Mesendoderm (in vitro differentiated cells): ENCODE measurements at regions not wholly inside any gene's neighbourhood (a gene's known extent, or its start where the extent isn't known, plus 50 kb on each side); places are given as distances from the start of the nearest gene placed in this dataset. TPM values are rescaled to one million over a fixed set of nuclear protein-coding genes. Genes with fewer than 3 reads are reported as not detected.

Source experiments
- DNase-seq: peaks from one replicate; pipeline ENCODE4 v3.0.0; 2013
- H2AK5ac ChIP-seq: 2 replicates; pipeline ENCODE4 v1.6.1; 2013; ENCODE audit warnings: low read length, inconsistent platforms
- H2BK120ac ChIP-seq: 2 replicates; pipeline ENCODE4 v1.6.1; 2013; ENCODE audit warnings: low read depth, mild to moderate bottlenecking, low read length, moderate library complexity, mixed read lengths
- H2BK15ac ChIP-seq: replicated peaks from 2 replicates; pipeline ENCODE4 v1.6.1; 2013; ENCODE audit warnings: low read depth, mild to moderate bottlenecking, moderate library complexity
- H2BK5ac ChIP-seq: 2 replicates; pipeline ENCODE4 v1.6.1; 2013; ENCODE audit warnings: low read length, inconsistent platforms
- H3K18ac ChIP-seq: 2 replicates; pipeline ENCODE4 v1.6.1; 2013; ENCODE audit warnings: mild to moderate bottlenecking, low read length, mixed read lengths
- H3K23ac ChIP-seq: one replicate; pipeline ENCODE4 v1.6.1; 2013; ENCODE audit warnings: low read length
- H3K27ac ChIP-seq: 2 replicates; pipeline ENCODE4 v1.5.1; 2013; ENCODE audit warnings: low read depth, mild to moderate bottlenecking, inconsistent platforms, low read length, moderate library complexity
- H3K27me3 ChIP-seq: 2 replicates; pipeline ENCODE4 v1.6.1; 2013; ENCODE audit warnings: low read length, control low read depth, mild to moderate bottlenecking, inconsistent platforms; ENCODE audit not compliant: insufficient read depth, poor library complexity
- H3K36me3 ChIP-seq: 2 replicates; pipeline ENCODE4 v1.6.1; 2013; ENCODE audit warnings: low read length, inconsistent platforms; ENCODE audit not compliant: control insufficient read depth, insufficient read depth
- H3K4ac ChIP-seq: one replicate; pipeline ENCODE4 v1.6.1; 2013; ENCODE audit warnings: low read depth, mild to moderate bottlenecking, low read length, moderate library complexity
- H3K4me1 ChIP-seq: 2 replicates; pipeline ENCODE4 v1.6.1; 2013; ENCODE audit warnings: low read depth, low read length, inconsistent platforms; ENCODE audit not compliant: control insufficient read depth
- H3K4me2 ChIP-seq: 2 replicates; pipeline ENCODE4 v1.6.1; 2013; ENCODE audit warnings: low read length
- H3K4me3 ChIP-seq: 2 replicates; pipeline ENCODE4 v1.5.1; 2013; ENCODE audit warnings: mild to moderate bottlenecking, low read length
- H3K56ac ChIP-seq: one replicate; pipeline ENCODE4 v1.6.1; 2013; ENCODE audit warnings: low read length
- H3K79me1 ChIP-seq: 2 replicates; pipeline ENCODE4 v1.6.1; 2013; ENCODE audit warnings: low read length, inconsistent platforms
- H3K79me2 ChIP-seq: 2 replicates; pipeline ENCODE4 v1.6.1; 2013; ENCODE audit warnings: mild to moderate bottlenecking, low read length; ENCODE audit not compliant: control insufficient read depth, insufficient read depth
- H3K9ac ChIP-seq: 2 replicates; pipeline ENCODE4 v1.6.1; 2013; ENCODE audit warnings: low read length, inconsistent platforms
- H4K5ac ChIP-seq: one replicate; pipeline ENCODE4 v1.6.1; 2013; ENCODE audit warnings: low read length
- H4K8ac ChIP-seq: one replicate; pipeline ENCODE4 v1.6.1; 2013; ENCODE audit warnings: low read depth, mild to moderate bottlenecking, control low read depth, low read length, moderate library complexity
- WGBS: extraction: QIAGEN DNeasy Blood & Tissue Kit; methylation state at CpG from one replicate; pipeline ENCODE4 v1.1.7; 2013; ENCODE audit warnings: low lambda C conversion rate, missing lambda C conversion rate; ENCODE audit not compliant: insufficient coverage; ENCODE audit errors: extremely low coverage; 5-methylcytosine and 5-hydroxymethylcytosine counted together
- small RNA-seq: library from polyadenylated mRNA; stranded (forward); fragments of <200 nt; extraction: miRNeasy Mini kit (QIAGEN cat#:217004); gene quantifications from one replicate; pipeline ENCODE3, GENCODE V24; 2013; ENCODE audit not compliant: insufficient read depth

DNA sequence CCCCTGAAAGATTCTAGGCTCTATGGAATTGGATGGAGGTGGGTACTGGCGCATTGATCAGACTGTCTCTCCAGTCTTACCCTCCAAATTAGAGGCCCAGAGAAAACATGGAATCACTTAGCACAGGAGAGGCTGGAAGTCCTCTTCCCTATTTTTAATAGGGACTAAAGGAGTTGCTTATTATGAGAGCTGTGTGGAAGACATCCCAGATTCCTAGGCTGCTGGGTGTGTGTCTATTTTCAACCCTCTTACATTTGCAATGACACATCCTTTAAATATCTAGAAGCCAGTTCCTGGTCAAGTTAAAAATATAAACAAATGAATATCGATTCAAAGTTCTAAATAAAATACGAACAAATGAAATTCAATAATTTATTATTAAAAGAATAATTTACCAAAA lies 58.3 kb upstream of the ARID2 start:
- no CpG with 5 or more reads among the region's 3 CpGs for WGBS
- Histone ChIP-seq H2BK120ac (no peak overlapping the region), H3K4me2 (no peak overlapping the region), H3K18ac (no peak overlapping the region), H2AK5ac (no peak overlapping the region), H2BK15ac (no peak overlapping the region), H3K36me3 (no peaks in the 10 kb centered on the region), H3K23ac (no peak overlapping the region), H3K56ac (no peak overlapping the region), H3K79me2 (no peaks in the 10 kb centered on the region), H3K4me3 (no peak overlapping the region), H3K4me1 (peaks cover 1% of the 10 kb centered on the region), H3K27ac (no peak overlapping the region), H3K27me3 (no peaks in the 10 kb centered on the region), H3K9ac (no peak overlapping the region), H4K5ac (no peak overlapping the region), H2BK5ac (no peak overlapping the region), H4K8ac (no peak overlapping the region), H3K4ac (no peak overlapping the region), H3K79me1 (no peaks in the 10 kb centered on the region)
- DNase-seq: no peak

DNA sequence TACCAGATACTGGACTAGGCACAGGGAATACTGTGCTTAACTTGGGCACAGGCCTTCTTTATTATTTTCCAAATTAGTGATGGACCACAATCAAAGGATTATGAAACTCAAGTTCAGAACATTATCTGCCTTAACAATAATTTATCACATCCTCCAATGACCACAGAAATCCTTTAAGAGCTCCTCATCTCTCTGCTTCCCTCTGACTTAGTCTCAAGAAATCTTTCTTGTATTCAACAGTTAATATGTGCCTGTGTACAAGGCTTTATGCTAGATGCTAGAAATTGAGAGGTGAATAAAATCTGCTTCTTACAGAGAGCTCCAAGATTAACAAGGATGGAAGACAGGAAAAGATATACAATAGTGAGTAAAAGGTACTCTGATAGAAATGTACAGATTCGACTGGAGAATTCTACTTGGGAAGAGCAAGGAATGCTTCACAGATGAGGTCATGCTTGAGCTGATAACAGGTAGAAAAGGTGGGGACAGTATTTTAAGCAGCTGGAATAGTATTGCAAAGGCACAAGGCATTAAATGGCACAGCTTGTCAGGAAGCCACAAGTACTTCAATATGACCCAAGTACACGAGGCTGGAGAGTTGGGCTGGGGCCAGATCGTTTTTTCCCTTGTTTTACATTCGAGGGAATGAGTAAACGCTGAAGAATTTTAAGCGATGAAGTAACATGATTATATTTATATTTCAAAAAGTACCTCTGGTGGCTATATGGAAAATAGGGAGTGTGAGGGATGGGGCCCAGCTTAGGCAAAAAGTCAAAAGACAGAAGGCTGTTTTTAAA lies 55.1 kb upstream of the ARID2 start:
- no peaks in the 10 kb centered on the region for H3K36me3 ChIP-seq
- H3K23ac ChIP-seq: no peak overlapping the region
- H2AK5ac ChIP-seq: no peak overlapping the region
- no peak overlapping the region for H3K4me2 ChIP-seq
- H3K18ac ChIP-seq: no peak overlapping the region
- no peak overlapping the region for H2BK120ac ChIP-seq
- H3K4ac ChIP-seq: no peak overlapping the region
- H3K56ac ChIP-seq: no peak overlapping the region
- H3K4me3 ChIP-seq: no peak overlapping the region
- no CpG with 5 or more reads among the region's 6 CpGs for WGBS
- H4K5ac ChIP-seq: no peak overlapping the region
- no peak overlapping the region for H3K27ac ChIP-seq
- no peak overlapping the region for H4K8ac ChIP-seq
- no peaks in the 10 kb centered on the region for H3K27me3 ChIP-seq
- peak; percentile 66 for DNase-seq
- H2BK15ac ChIP-seq: no peak overlapping the region
- H3K79me1 ChIP-seq: no peaks in the 10 kb centered on the region
- H3K9ac ChIP-seq: no peak overlapping the region
- no peaks in the 10 kb centered on the region for H3K79me2 ChIP-seq
- H3K4me1 ChIP-seq: no peaks in the 10 kb centered on the region
- no peak overlapping the region for H2BK5ac ChIP-seq

DNA sequence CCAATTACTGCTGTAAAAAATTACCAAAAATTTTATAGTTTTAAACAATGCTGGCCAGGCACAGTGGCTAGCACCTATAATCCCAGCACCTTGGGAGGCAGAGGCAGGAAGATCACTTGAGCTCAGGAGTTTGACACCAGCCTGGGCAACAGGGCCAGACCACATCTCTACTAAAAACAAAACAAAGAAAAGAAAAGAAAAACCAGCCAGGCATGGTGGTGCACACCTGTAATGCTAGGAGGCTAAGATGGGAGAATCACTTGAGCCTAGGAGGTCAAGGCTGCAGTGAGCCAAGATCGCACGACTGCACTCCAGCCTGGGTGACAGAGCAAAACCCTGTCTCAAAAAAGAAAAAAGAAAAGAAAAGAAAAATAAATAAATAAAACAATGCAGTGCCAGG lies 54.0 kb upstream of the ARID2 start:
- Histone ChIP-seq H4K5ac (no peak overlapping the region), H3K4me1 (no peaks in the 10 kb centered on the region), H3K9ac (no peak overlapping the region), H3K27ac (no peak overlapping the region), H3K79me1 (no peaks in the 10 kb centered on the region), H3K4ac (no peak overlapping the region), H4K8ac (no peak overlapping the region), H3K18ac (no peak overlapping the region), H2BK15ac (no peak overlapping the region), H2BK120ac (no peak overlapping the region), H3K36me3 (no peaks in the 10 kb centered on the region), H3K4me2 (no peak overlapping the region), H3K79me2 (no peaks in the 10 kb centered on the region), H2BK5ac (no peak overlapping the region), H3K23ac (no peak overlapping the region), H3K4me3 (no peak overlapping the region), H3K27me3 (no peaks in the 10 kb centered on the region), H2AK5ac (no peak overlapping the region), H3K56ac (no peak overlapping the region)
- WGBS: no CpG with 5 or more reads among the region's 2 CpGs
- DNase-seq: no peak

Small RNAs in the stretch of these regions (small RNA-seq; reads per million reads assigned to genes)
- not detected for gene RF00026
